Esophagus muscularis mucosa (tissue), 4 donors: ENCODE measurements at regions not wholly inside any gene's neighbourhood (a gene's known extent, or its start where the extent isn't known, plus 50 kb on each side); places are given as distances from the start of the nearest gene placed in this dataset.
A peak's percentile ranks its signal among the peaks of the same experiment; 100 is the strongest.

Experiments
- CTCF ChIP-seq, 3 experiments: fragments of 200-600 bp in 2 of 3; fragments of 450-650 bp in 1 of 3; sonication (generic) in 2 of 3; IDR thresholded peaks; one replicate each; pipeline ENCODE4 v1.5.1; 2017 to 2019; ENCODE audit warnings: antibody characterized with exemption in 3 of 3, mild to moderate bottlenecking in 2 of 3, moderate library complexity in 1 of 3
- EP300 ChIP-seq: sonication (generic); formaldehyde crosslinking; IDR thresholded peaks from one replicate; pipeline ENCODE4 v1.6.1; 2017; ENCODE audit warnings: antibody characterized with exemption
- POLR2A ChIP-seq: fragments of 450-650 bp; IDR thresholded peaks from one replicate; pipeline ENCODE4 v1.6.1; 2017; ENCODE audit warnings: antibody characterized with exemption, moderate library complexity, mild to moderate bottlenecking, low read depth

GRCh38 chr2:205903549-205904129 is 182.3 kb downstream of the INO80D start:
- peak; percentile 11 to 32 (median 19) for TF ChIP-seq CTCF (IDR thresholded peaks at IDR 0.05)
- TF ChIP-seq EP300 = no peak
- TF ChIP-seq POLR2A = no peak
